Kidney (tissue), 13 donors: ENCODE measurements at regions not wholly inside any gene's neighbourhood (a gene's known extent, or its start where the extent isn't known, plus 50 kb on each side); places are given as distances from the start of the nearest gene placed in this dataset.

Source experiments
- DNase-seq, 5 donors: peaks; one replicate each; pipeline ENCODE4 v3.0.0-alpha.2; 2013 to 2020
- FAIRE-seq: peaks from 2 replicates; lab custom pipeline; 2012; peaks lifted over from hg19 to GRCh38; lab: Jason Lieb, UNC
- H3K27ac ChIP-seq, 2 donors: one replicate each; pipeline ENCODE4 v1.7.0; 2013; ENCODE audit warnings: low read depth in 2 of 2, low read length in 2 of 2, inconsistent platforms in 1 of 2
- H3K27me3 ChIP-seq: one replicate; pipeline ENCODE4 v1.7.1; 2013; ENCODE audit warnings: low read length, inconsistent platforms; ENCODE audit not compliant: control insufficient read depth, insufficient read depth
- H3K36me3 ChIP-seq, 3 donors: one replicate each; pipeline versions ENCODE4 v1.7.0 to v1.7.1; 2013; ENCODE audit warnings: low read length in 3 of 3, control low read depth in 1 of 3, inconsistent platforms in 1 of 3; ENCODE audit not compliant: insufficient read depth in 3 of 3, control insufficient read depth in 2 of 3
- H3K4me1 ChIP-seq, 3 donors: one replicate each; pipeline versions ENCODE4 v1.7.0 to v1.7.1; 2013; ENCODE audit warnings: low read length in 3 of 3, inconsistent platforms in 1 of 3, low read depth in 1 of 3; ENCODE audit not compliant: control insufficient read depth in 2 of 3, insufficient read depth in 2 of 3
- H3K4me3 ChIP-seq, 3 donors: one replicate each; pipeline versions ENCODE4 v1.7.0 to v1.8.1; 2013; ENCODE audit warnings: low read length in 3 of 3, control low read depth in 1 of 3, inconsistent platforms in 1 of 3
- H3K9ac ChIP-seq, 3 donors: one replicate each; pipeline versions ENCODE4 v1.7.0 to v1.7.1; 2013; ENCODE audit warnings: low read length in 3 of 3, control low read depth in 1 of 3, inconsistent platforms in 1 of 3
- H3K9me3 ChIP-seq, 3 donors: one replicate each; pipeline versions ENCODE4 v1.7.0 to v1.7.1; 2013; ENCODE audit warnings: low read length in 3 of 3, control low read depth in 1 of 3, inconsistent platforms in 1 of 3; ENCODE audit not compliant: control insufficient read depth in 2 of 3, insufficient read depth in 1 of 3
- CTCF ChIP-seq: IDR thresholded peaks from 3 replicates; pipeline ENCODE4 v1.5.1; 2012; ENCODE audit warnings: mild to moderate bottlenecking, moderate library complexity, borderline replicate concordance; ENCODE audit not compliant: insufficient read depth; ENCODE audit errors: extremely low read depth
- intact Hi-C: fragments of 100-400 bp; cut with DNase I; formaldehyde crosslinking; loops from one replicate; pipeline ENCODE4 v1.11.1; 2022
- donor health status: control.
- donor health status: control.
- donor health status: control.
- donor health status: control.
- donor health status: control.
- donor health status: DM: yes; HTN: yes; CAD: no.
- donor health status: Normal renal cell carcinoma (clear cell type).

DNA sequence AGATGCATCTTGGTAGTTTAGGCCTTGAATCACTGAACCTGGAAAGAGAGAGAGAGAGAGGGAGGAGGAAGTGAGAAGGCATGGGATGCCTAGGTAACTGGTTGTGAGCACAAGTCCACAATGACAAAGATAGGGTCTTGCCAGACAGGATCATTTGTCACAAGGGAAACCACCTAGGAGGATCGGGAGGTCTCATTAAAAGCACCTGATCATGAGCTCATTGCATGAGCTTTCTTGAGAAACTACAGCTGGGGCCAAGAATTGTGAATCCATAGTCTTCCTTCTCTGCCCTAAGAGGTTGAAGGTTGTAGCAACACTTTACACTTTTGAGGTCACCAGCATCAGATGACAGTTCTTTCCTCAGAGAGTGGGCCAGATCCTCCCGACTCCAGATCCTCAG lies 195.7 kb downstream of the CD83 start:
- no peak for FAIRE-seq
- Histone ChIP-seq H3K4me3 (no peak overlapping the region), H3K27ac (no peak overlapping the region), H3K9ac (no peak overlapping the region), H3K4me1 (peaks cover 2 to 7% (median 2%) of the 10 kb centered on the region in 3 donors), H3K27me3 (no peaks in the 10 kb centered on the region), H3K9me3 (no peaks in the 10 kb centered on the region), H3K36me3 (no peaks in the 10 kb centered on the region)
- no peak for DNase-seq
- TF ChIP-seq CTCF: no peak
- intact Hi-C loops: no loop called here

- DNase-seq (no peak), FAIRE-seq (no peak)
- Histone ChIP-seq H3K4me3 (no peak overlapping the region), H3K36me3 (no peaks in the 10 kb centered on the region), H3K27me3 (no peaks in the 10 kb centered on the region), H3K4me1 (peaks cover 2 to 7% (median 2%) of the 10 kb centered on the region in 3 donors), H3K9ac (no peak overlapping the region), H3K27ac (no peak overlapping the region), H3K9me3 (no peaks in the 10 kb centered on the region)
- no peak for TF ChIP-seq CTCF
- intact Hi-C loops: no loop called here
Measured at GRCh38 chr6:14315353-14315752, 197.8 kb downstream of the CD83 start.

DNA sequence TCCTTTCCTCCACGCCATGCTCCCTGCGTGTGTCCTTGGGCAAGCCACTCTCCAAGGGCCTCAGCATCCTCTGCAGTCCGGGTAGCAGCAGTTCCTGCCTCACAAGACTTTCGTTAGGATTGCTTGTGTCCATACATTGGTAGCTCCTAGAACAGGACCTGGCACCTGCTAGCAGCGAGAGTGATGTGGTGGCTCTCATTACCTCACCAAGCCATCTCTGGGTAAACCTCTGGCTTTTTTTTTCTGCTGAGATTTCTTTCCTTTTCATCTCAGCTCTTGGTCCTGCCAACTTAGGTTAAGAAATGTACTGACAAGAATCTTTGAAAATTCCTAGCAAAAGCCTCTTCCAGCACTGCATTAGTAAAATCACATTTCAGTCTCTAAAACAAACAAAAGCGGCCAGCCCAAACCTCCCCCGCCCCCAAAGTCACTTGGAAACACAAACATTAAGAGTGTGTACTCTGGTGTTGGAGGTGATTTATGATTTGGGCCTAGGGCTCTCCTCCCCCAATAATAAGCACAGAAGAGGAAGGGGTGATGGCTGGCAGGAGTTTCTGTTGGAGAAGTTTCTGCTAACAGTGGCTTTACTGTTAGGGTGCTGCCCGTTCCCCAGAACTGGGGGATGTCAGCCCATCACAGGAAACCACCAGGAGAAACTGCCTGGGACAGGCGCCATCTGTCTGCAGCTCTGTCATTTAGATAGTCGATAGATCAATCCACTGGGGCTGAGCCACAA lies 199.2 kb downstream of the CD83 start:
- Histone ChIP-seq H3K4me3 (no peak overlapping the region), H3K9ac (no peak overlapping the region), H3K4me1 (peaks cover 0 to 2% (median under 1%) of the 10 kb centered on the region in 3 donors), H3K36me3 (no peaks in the 10 kb centered on the region), H3K27me3 (no peaks in the 10 kb centered on the region), H3K9me3 (no peaks in the 10 kb centered on the region), H3K27ac (no peak overlapping the region)
- intact Hi-C loops: no loop called here
- no peak for TF ChIP-seq CTCF
- FAIRE-seq (no peak), DNase-seq (peak in 4 of 5 donors; percentile 67 to 90 (median 80))
